CD4-positive, alpha-beta T cell (primary cell): ENCODE measurements at regions not wholly inside any gene's neighbourhood (a gene's known extent, or its start where the extent isn't known, plus 50 kb on each side); places are given as distances from the start of the nearest gene placed in this dataset.

Source experiments
- ATAC-seq: fragments of 200-7000 bp; cut with Tn5 transposase; one replicate; pipeline ENCODE4 v1.10.0; 2022; ENCODE audit warnings: mild to moderate bottlenecking; ENCODE audit not compliant: poor library complexity
- CTCF ChIA-PET: fragments of 350-600 bp; sonication (Branson Sonifier 250); formaldehyde crosslinking; loops from one replicate; lab custom pipeline; 2021; ENCODE audit warnings: antibody characterized with exemption, inconsistent platforms; lab: Charles Lee
- POLR2A ChIA-PET: fragments of 350-600 bp; sonication (Branson Sonifier 250); formaldehyde crosslinking; loops from one replicate; lab custom pipeline; 2021; ENCODE audit warnings: antibody characterized with exemption, inconsistent platforms; lab: Charles Lee
- DNase-seq, 14 experiments: peaks; one replicate each; pipeline ENCODE4 v3.0.0-alpha.2; 2013 to 2020; ENCODE audit warnings: mixed read lengths in 2 of 14
- H3K27ac ChIP-seq, 2 donors: one replicate each; pipeline versions ENCODE4 v1.5.1 to v1.7.0; 2013; ENCODE audit warnings: low read length in 2 of 2, low read depth in 1 of 2, mild to moderate bottlenecking in 1 of 2
- H3K27me3 ChIP-seq, 2 experiments: 1 replicate in 1 of 2; 2 replicates in 1 of 2; pipeline versions ENCODE4 v1.6.1 to v1.7.0; 2013; ENCODE audit warnings: low read length in 2 of 2, control low read depth in 1 of 2, mild to moderate bottlenecking in 1 of 2, moderate library complexity in 1 of 2; ENCODE audit not compliant: insufficient read depth in 2 of 2, control insufficient read depth in 1 of 2
- H3K36me3 ChIP-seq: one replicate; pipeline ENCODE4 v1.6.1; 2013; ENCODE audit warnings: low read length, control low read depth; ENCODE audit not compliant: insufficient read depth
- H3K4me1 ChIP-seq: one replicate; pipeline ENCODE4 v1.6.1; 2013; ENCODE audit warnings: low read length, control low read depth; ENCODE audit not compliant: insufficient read depth
- H3K4me3 ChIP-seq: one replicate; pipeline ENCODE4 v1.5.1; 2013; ENCODE audit warnings: mild to moderate bottlenecking, low read length, moderate library complexity
- H3K9me3 ChIP-seq, 2 experiments: 1 replicate in 1 of 2; 2 replicates in 1 of 2; pipeline versions ENCODE4 v1.6.1 to v1.7.0; 2013; ENCODE audit warnings: low read length in 2 of 2, mild to moderate bottlenecking in 2 of 2, control low read depth in 1 of 2, moderate library complexity in 1 of 2; ENCODE audit not compliant: control insufficient read depth in 1 of 2, insufficient read depth in 1 of 2
- H3K27ac Mint-ChIP-seq: one replicate; pipeline ENCODE4 v1.8.0; 2020; ENCODE audit warnings: mixed read lengths
- H3K27me3 Mint-ChIP-seq: one replicate; pipeline ENCODE4 v1.8.0; 2021; ENCODE audit warnings: mixed read lengths
- H3K36me3 Mint-ChIP-seq: one replicate; pipeline ENCODE4 v1.8.0; 2021; ENCODE audit warnings: low read depth, mixed read lengths
- H3K4me1 Mint-ChIP-seq: one replicate; pipeline ENCODE4 v1.8.0; 2021; ENCODE audit warnings: low read depth, mixed read lengths
- H3K4me3 Mint-ChIP-seq: one replicate; pipeline ENCODE4 v1.8.0; 2020; ENCODE audit warnings: mild to moderate bottlenecking, mixed read lengths
- H3K9me3 Mint-ChIP-seq: one replicate; pipeline ENCODE4 v1.8.0; 2020; ENCODE audit warnings: mixed read lengths
- CTCF ChIP-seq: fragments of 200-600 bp; IDR thresholded peaks from one replicate; pipeline ENCODE4 v1.8.0; 2022; ENCODE audit warnings: antibody characterized with exemption, mild to moderate bottlenecking
- intact Hi-C, 2 experiments: fragments of 100-400 bp; cut with DNase I in 1 of 2; cut with micrococcal nuclease in 1 of 2; formaldehyde crosslinking; loops; one replicate each; pipeline versions ENCODE4 v1.15.1 to v1.9.0; 2023 to 2025; cut with DNase I, micrococcal nuclease

DNA sequence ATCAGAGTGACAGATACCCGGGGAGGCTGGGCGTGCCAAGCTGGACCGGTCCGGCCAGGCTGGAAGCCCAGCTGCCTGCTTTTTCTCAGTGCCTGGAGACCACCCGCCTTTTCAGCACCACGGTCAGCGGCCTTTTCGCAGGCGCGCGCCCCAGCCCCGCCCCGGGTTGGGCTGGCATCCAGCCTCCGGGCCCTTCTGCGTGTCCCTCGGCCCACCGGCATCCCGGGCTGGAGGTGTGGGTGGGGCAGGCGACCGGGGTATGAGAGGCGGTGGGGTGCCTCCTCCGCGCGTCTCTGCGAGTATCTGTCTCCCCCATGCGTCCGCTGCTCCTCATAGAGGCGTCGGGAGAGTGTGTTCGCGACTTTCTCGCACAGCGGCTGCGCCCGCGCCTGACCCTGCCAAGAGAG, 102.5 kb downstream of the MRM1 start:
- H3K27ac ChIP-seq = no peak overlapping the region
- H3K9me3 ChIP-seq = peaks cover 0 to 19% of the 10 kb centered on the region in 2 experiments
- intact Hi-C loops = no loop called here
- Mint-ChIP-seq H3K36me3 (no peaks in the 10 kb centered on the region), H3K4me1 (no peaks in the 10 kb centered on the region), H3K4me3 (no peak overlapping the region), H3K27ac (no peak overlapping the region), H3K9me3 (no peaks in the 10 kb centered on the region), H3K27me3 (peaks cover 68% of the 10 kb centered on the region)
- H3K27me3 ChIP-seq = peaks cover 46 to 51% of the 10 kb centered on the region in 2 experiments
- CTCF ChIA-PET = no interaction called here
- peaks cover 6% of the 10 kb centered on the region for H3K4me1 ChIP-seq
- peak; percentile 21 to 67 (median 38) for DNase-seq
- H3K4me3 ChIP-seq = no peak overlapping the region
- H3K36me3 ChIP-seq = no peaks in the 10 kb centered on the region
- TF ChIP-seq CTCF = no peak
- peak; percentile 57 for ATAC-seq
- POLR2A ChIA-PET = no interaction called here

GRCh38 chr17:36705283-36705795, 104.0 kb downstream of the MRM1 start:
- intact Hi-C loops = no loop called here

DNA sequence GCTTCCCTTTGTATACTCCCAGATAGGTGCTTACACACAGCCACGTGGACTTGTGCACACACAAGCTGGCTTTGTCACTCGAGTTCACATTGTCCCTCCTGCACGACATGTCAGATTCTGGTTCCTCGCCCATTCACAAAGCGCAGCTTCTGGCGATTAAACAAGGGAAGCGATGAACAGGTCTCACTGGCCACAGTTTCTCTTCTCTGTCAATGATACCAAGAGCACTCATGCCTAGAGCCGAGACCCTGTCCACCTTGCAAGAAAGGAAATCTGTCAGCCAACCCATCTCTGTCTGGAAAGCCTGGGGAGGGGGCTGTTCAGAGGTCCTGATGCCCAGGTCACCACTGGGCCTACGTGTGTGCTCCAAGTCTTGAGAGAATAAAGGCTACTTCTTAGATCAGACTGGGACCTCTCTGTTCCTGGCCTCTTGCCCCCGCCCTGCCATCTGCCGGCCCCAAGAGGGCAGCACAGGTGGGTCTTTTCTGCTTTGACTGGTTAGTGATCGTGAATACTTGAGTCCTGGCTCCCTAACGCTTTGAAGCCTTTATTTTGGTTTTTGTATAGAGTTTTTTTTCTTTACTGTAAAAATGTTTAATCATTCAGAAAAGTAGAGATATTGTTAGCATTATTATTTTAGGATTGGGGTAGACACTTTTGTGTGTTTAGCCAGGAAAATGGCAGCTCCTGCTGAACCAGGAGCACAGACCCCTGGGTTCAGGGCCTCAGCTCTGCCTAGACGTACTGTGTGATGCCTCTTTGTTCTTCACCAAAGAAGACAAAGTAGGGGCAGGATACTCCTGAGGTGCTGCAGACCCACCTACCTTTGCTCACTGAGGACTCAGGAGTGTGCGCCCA, 104.7 kb downstream of the MRM1 start:
- H3K4me1 ChIP-seq = peaks cover 6% of the 10 kb centered on the region
- peak in 12 of 14 experiments; percentile 25 to 68 (median 38) for DNase-seq
- peaks cover 31 to 36% of the 10 kb centered on the region in 2 experiments for H3K27me3 ChIP-seq
- ChIA-PET POLR2A (no interaction called here), CTCF (interaction anchor here (1.1 kb wide), 1 partner anchor 103 kb away, joined by 3 read pairs; no protein-coding TSS in a partner anchor)
- peak; percentile 75 for TF ChIP-seq CTCF
- no peaks in the 10 kb centered on the region for H3K36me3 Mint-ChIP-seq
- peaks cover 45% of the 10 kb centered on the region for H3K27me3 Mint-ChIP-seq
- no peak overlapping the region for H3K4me3 ChIP-seq
- peaks cover 0 to 19% of the 10 kb centered on the region in 2 experiments for H3K9me3 ChIP-seq
- no peak overlapping the region for H3K27ac Mint-ChIP-seq
- ATAC-seq = peak; percentile 74
- intact Hi-C loops = loop anchor here (1.0 to 2.0 kb wide), 3 partner anchors 49 to 341 kb away; no protein-coding TSS in a partner anchor
- H3K27ac ChIP-seq = no peak overlapping the region
- H3K4me3 Mint-ChIP-seq = no peak overlapping the region
- no peaks in the 10 kb centered on the region for H3K36me3 ChIP-seq
- no peaks in the 10 kb centered on the region for H3K4me1 Mint-ChIP-seq
- no peaks in the 10 kb centered on the region for H3K9me3 Mint-ChIP-seq

More at GRCh38 chr17:36705283-36705795, 104.0 kb downstream of the MRM1 start:
- Histone ChIP-seq H3K27me3 (peaks cover 36 to 43% of the 10 kb centered on the region in 2 experiments), H3K4me3 (no peak overlapping the region), H3K4me1 (peaks cover 6% of the 10 kb centered on the region), H3K27ac (no peak overlapping the region), H3K9me3 (peaks cover 0 to 19% of the 10 kb centered on the region in 2 experiments), H3K36me3 (no peaks in the 10 kb centered on the region)
- H3K4me3 Mint-ChIP-seq = no peak overlapping the region
- POLR2A ChIA-PET = no interaction called here
- no peaks in the 10 kb centered on the region for H3K4me1 Mint-ChIP-seq
- DNase-seq (no peak), ATAC-seq (no peak)
- no peaks in the 10 kb centered on the region for H3K9me3 Mint-ChIP-seq
- H3K27ac Mint-ChIP-seq = no peak overlapping the region
- CTCF ChIA-PET = no interaction called here
- no peak for TF ChIP-seq CTCF
- peaks cover 53% of the 10 kb centered on the region for H3K27me3 Mint-ChIP-seq
- no peaks in the 10 kb centered on the region for H3K36me3 Mint-ChIP-seq
